ENCODE measurements at regions not wholly inside any gene's neighbourhood (a gene's known extent, or its start where the extent isn't known, plus 50 kb on each side); places are given as distances from the start of the nearest gene placed in this dataset.

GRCh38 chr5:58009754-58010153 lies 450.1 kb downstream of the PLK2 start:
- Mint-ChIP-seq H3K27ac (no peak overlapping the region), H3K4me3 (no peak overlapping the region), H3K9me3 (peaks cover 0 to 5% (median 0%) of the 10 kb centered on the region in 8 donors), H3K4me1 (no peaks in the 10 kb centered on the region), H3K36me3 (no peaks in the 10 kb centered on the region), H3K27me3 (peaks cover 0 to 1% of the 10 kb centered on the region in 2 donors)
- no peak for DNase-seq
- Histone ChIP-seq H3K27me3 (ENCODE audit: insufficient read depth, low read length) (no peaks in the 10 kb centered on the region), H3K4me3 (ENCODE audit: low read length in 2 of 2) (no peak overlapping the region), H3K9me3 (ENCODE audit: control insufficient read depth in 1 of 2, low read length in 2 of 2) (no peaks in the 10 kb centered on the region), H3K27ac (ENCODE audit: low read depth, low read length) (no peak overlapping the region), H3K4me1 (ENCODE audit: insufficient read depth, low read length) (no peaks in the 10 kb centered on the region), H3K36me3 (ENCODE audit: insufficient read depth, low read length) (no peaks in the 10 kb centered on the region)
- ChIA-PET CTCF (ENCODE audit: partially characterized antibody) (no interaction called here), POLR2A (ENCODE audit: partially characterized antibody) (no interaction called here)
- intact Hi-C loops (cut with micrococcal nuclease), result no loop called here

- Histone ChIP-seq H3K27ac (ENCODE audit: low read depth, low read length) (no peak overlapping the region), H3K36me3 (ENCODE audit: insufficient read depth, low read length) (no peaks in the 10 kb centered on the region), H3K4me1 (ENCODE audit: insufficient read depth, low read length) (no peaks in the 10 kb centered on the region), H3K4me3 (ENCODE audit: low read length in 2 of 2) (no peak overlapping the region), H3K9me3 (ENCODE audit: control insufficient read depth in 1 of 2, low read length in 2 of 2) (no peaks in the 10 kb centered on the region), H3K27me3 (ENCODE audit: insufficient read depth, low read length) (no peaks in the 10 kb centered on the region)
- Mint-ChIP-seq H3K36me3 (no peaks in the 10 kb centered on the region), H3K4me1 (no peaks in the 10 kb centered on the region), H3K27ac (no peak overlapping the region), H3K9me3 (peaks cover 0 to 2% (median 0%) of the 10 kb centered on the region in 8 donors), H3K27me3 (peaks cover 1 to 3% of the 10 kb centered on the region in 2 donors), H3K4me3 (no peak overlapping the region)
- no peak for DNase-seq
- CTCF ChIA-PET (ENCODE audit: partially characterized antibody), result no interaction called here
- intact Hi-C loops (cut with micrococcal nuclease), result no loop called here
- POLR2A ChIA-PET (ENCODE audit: partially characterized antibody), result no interaction called here
Observed at GRCh38 chr5:58002323-58002722, 457.6 kb downstream of the PLK2 start.

GRCh38 chr5:57993866-57994265 lies 466.0 kb downstream of the PLK2 start:
- Histone ChIP-seq H3K9me3 (ENCODE audit: control insufficient read depth in 1 of 2, low read length in 2 of 2) (no peaks in the 10 kb centered on the region), H3K27me3 (ENCODE audit: insufficient read depth, low read length) (no peaks in the 10 kb centered on the region), H3K36me3 (ENCODE audit: insufficient read depth, low read length) (no peaks in the 10 kb centered on the region), H3K4me3 (ENCODE audit: low read length in 2 of 2) (no peak overlapping the region), H3K4me1 (ENCODE audit: insufficient read depth, low read length) (no peaks in the 10 kb centered on the region), H3K27ac (ENCODE audit: low read depth, low read length) (no peak overlapping the region)
- CTCF ChIA-PET (ENCODE audit: partially characterized antibody), result no interaction called here
- Mint-ChIP-seq H3K27me3 (peaks cover 7 to 12% of the 10 kb centered on the region in 2 donors), H3K27ac (no peak overlapping the region), H3K9me3 (peaks cover 0 to 6% (median 0%) of the 10 kb centered on the region in 8 donors), H3K4me3 (no peak overlapping the region), H3K36me3 (no peaks in the 10 kb centered on the region), H3K4me1 (no peaks in the 10 kb centered on the region)
- POLR2A ChIA-PET (ENCODE audit: partially characterized antibody), result no interaction called here
- intact Hi-C loops (cut with micrococcal nuclease), result no loop called here
- DNase-seq, result no peak

- Histone ChIP-seq H3K27me3 (ENCODE audit: insufficient read depth, low read length) (no peaks in the 10 kb centered on the region), H3K4me3 (ENCODE audit: low read length in 2 of 2) (no peak overlapping the region), H3K9me3 (ENCODE audit: control insufficient read depth in 1 of 2, low read length in 2 of 2) (no peaks in the 10 kb centered on the region), H3K27ac (ENCODE audit: low read depth, low read length) (no peak overlapping the region), H3K4me1 (ENCODE audit: insufficient read depth, low read length) (no peaks in the 10 kb centered on the region), H3K36me3 (ENCODE audit: insufficient read depth, low read length) (no peaks in the 10 kb centered on the region)
- Mint-ChIP-seq H3K4me3 (no peak overlapping the region), H3K27ac (no peak overlapping the region), H3K36me3 (no peaks in the 10 kb centered on the region), H3K4me1 (no peaks in the 10 kb centered on the region), H3K9me3 (peaks cover 0 to 2% (median 0%) of the 10 kb centered on the region in 8 donors), H3K27me3 (peaks cover 3 to 7% of the 10 kb centered on the region in 2 donors)
- ChIA-PET CTCF (ENCODE audit: partially characterized antibody) (no interaction called here), POLR2A (ENCODE audit: partially characterized antibody) (no interaction called here)
- intact Hi-C loops (cut with micrococcal nuclease), result no loop called here
- DNase-seq, result no peak
Observed at GRCh38 chr5:57989378-57989777, 470.5 kb downstream of the PLK2 start.

- Mint-ChIP-seq H3K4me1 (no peaks in the 10 kb centered on the region), H3K27ac (no peak overlapping the region), H3K4me3 (no peak overlapping the region), H3K27me3 (peaks cover 3 to 7% of the 10 kb centered on the region in 2 donors), H3K9me3 (peaks cover 0 to 2% (median 0%) of the 10 kb centered on the region in 8 donors), H3K36me3 (no peaks in the 10 kb centered on the region)
- ChIA-PET POLR2A (ENCODE audit: partially characterized antibody) (no interaction called here), CTCF (ENCODE audit: partially characterized antibody) (no interaction called here)
- H3K9me3 ChIP-seq (ENCODE audit: control insufficient read depth in 1 of 2, low read length in 2 of 2), result no peaks in the 10 kb centered on the region
- H3K4me1 ChIP-seq (ENCODE audit: insufficient read depth, low read length), result no peaks in the 10 kb centered on the region
- H3K4me3 ChIP-seq (ENCODE audit: low read length in 2 of 2), result no peak overlapping the region
- H3K36me3 ChIP-seq (ENCODE audit: insufficient read depth, low read length), result no peaks in the 10 kb centered on the region
- DNase-seq, result no peak
- H3K27me3 ChIP-seq (ENCODE audit: insufficient read depth, low read length), result no peaks in the 10 kb centered on the region
- intact Hi-C loops (cut with micrococcal nuclease), result no loop called here
- no peak overlapping the region for H3K27ac ChIP-seq (ENCODE audit: low read depth, low read length)
Observed at GRCh38 chr5:57988813-57989212, 471.1 kb downstream of the PLK2 start.

- peaks cover 3% of the 10 kb centered on the region in 2 donors for H3K27me3 Mint-ChIP-seq
- no peaks in the 10 kb centered on the region for H3K36me3 Mint-ChIP-seq
- Histone ChIP-seq H3K4me1 (ENCODE audit: insufficient read depth, low read length) (no peaks in the 10 kb centered on the region), H3K27me3 (ENCODE audit: insufficient read depth, low read length) (no peaks in the 10 kb centered on the region), H3K9me3 (ENCODE audit: control insufficient read depth in 1 of 2, low read length in 2 of 2) (no peaks in the 10 kb centered on the region), H3K36me3 (ENCODE audit: insufficient read depth, low read length) (no peaks in the 10 kb centered on the region), H3K4me3 (ENCODE audit: low read length in 2 of 2) (no peak overlapping the region), H3K27ac (ENCODE audit: low read depth, low read length) (no peak overlapping the region)
- CTCF ChIA-PET (ENCODE audit: partially characterized antibody), result no interaction called here
- H3K9me3 Mint-ChIP-seq, result no peaks in the 10 kb centered on the region
- no peak overlapping the region for H3K27ac Mint-ChIP-seq
- no peak for DNase-seq
- no peak overlapping the region for H3K4me3 Mint-ChIP-seq
- POLR2A ChIA-PET (ENCODE audit: partially characterized antibody), result no interaction called here
- H3K4me1 Mint-ChIP-seq, result no peaks in the 10 kb centered on the region
- intact Hi-C loops (cut with micrococcal nuclease), result no loop called here
Observed at GRCh38 chr5:57987552-57987951, 472.3 kb downstream of the PLK2 start.

- intact Hi-C loops (cut with micrococcal nuclease), result no loop called here
- no peak overlapping the region for H3K27ac Mint-ChIP-seq
- no peaks in the 10 kb centered on the region for H3K4me1 Mint-ChIP-seq
- Histone ChIP-seq H3K27me3 (ENCODE audit: insufficient read depth, low read length) (no peaks in the 10 kb centered on the region), H3K36me3 (ENCODE audit: insufficient read depth, low read length) (no peaks in the 10 kb centered on the region), H3K4me1 (ENCODE audit: insufficient read depth, low read length) (no peaks in the 10 kb centered on the region), H3K9me3 (ENCODE audit: control insufficient read depth in 1 of 2, low read length in 2 of 2) (no peaks in the 10 kb centered on the region), H3K27ac (ENCODE audit: low read depth, low read length) (no peak overlapping the region), H3K4me3 (ENCODE audit: low read length in 2 of 2) (no peak overlapping the region)
- H3K9me3 Mint-ChIP-seq, result no peaks in the 10 kb centered on the region
- ChIA-PET POLR2A (ENCODE audit: partially characterized antibody) (no interaction called here), CTCF (ENCODE audit: partially characterized antibody) (no interaction called here)
- peaks cover 2 to 3% of the 10 kb centered on the region in 2 donors for H3K27me3 Mint-ChIP-seq
- DNase-seq, result no peak
- H3K4me3 Mint-ChIP-seq, result no peak overlapping the region
- H3K36me3 Mint-ChIP-seq, result no peaks in the 10 kb centered on the region
Observed at GRCh38 chr5:57986761-57987341, 473.0 kb downstream of the PLK2 start.

- Mint-ChIP-seq H3K27ac (no peak overlapping the region), H3K4me3 (no peak overlapping the region), H3K27me3 (peaks cover 0 to 2% of the 10 kb centered on the region in 2 donors), H3K4me1 (no peaks in the 10 kb centered on the region), H3K9me3 (no peaks in the 10 kb centered on the region), H3K36me3 (no peaks in the 10 kb centered on the region)
- H3K36me3 ChIP-seq (ENCODE audit: insufficient read depth, low read length), result no peaks in the 10 kb centered on the region
- ChIA-PET CTCF (ENCODE audit: partially characterized antibody) (no interaction called here), POLR2A (ENCODE audit: partially characterized antibody) (no interaction called here)
- H3K27ac ChIP-seq (ENCODE audit: low read depth, low read length), result no peak overlapping the region
- H3K9me3 ChIP-seq (ENCODE audit: control insufficient read depth in 1 of 2, low read length in 2 of 2), result no peaks in the 10 kb centered on the region
- no peaks in the 10 kb centered on the region for H3K27me3 ChIP-seq (ENCODE audit: insufficient read depth, low read length)
- intact Hi-C loops (cut with micrococcal nuclease), result no loop called here
- no peak overlapping the region for H3K4me3 ChIP-seq (ENCODE audit: low read length in 2 of 2)
- H3K4me1 ChIP-seq (ENCODE audit: insufficient read depth, low read length), result no peaks in the 10 kb centered on the region
- no peak for DNase-seq
Observed at GRCh38 chr5:57983426-57983825, 476.5 kb downstream of the PLK2 start.

Measured in CD4-positive, alpha-beta memory T cell (primary cell).